Mucosa of stomach (tissue), 1 donor: ENCODE measurements at regions not wholly inside any gene's neighbourhood (a gene's known extent, or its start where the extent isn't known, plus 50 kb on each side); places are given as distances from the start of the nearest gene placed in this dataset.

ENCODE experiments used
- H3K27me3 ChIP-seq: one replicate; pipeline ENCODE4 v1.7.0; 2013; ENCODE audit warnings: mild to moderate bottlenecking, low read length; ENCODE audit not compliant: control insufficient read depth, insufficient read depth
- H3K36me3 ChIP-seq: one replicate; pipeline ENCODE4 v1.7.0; 2013; ENCODE audit warnings: low read length; ENCODE audit not compliant: control insufficient read depth, insufficient read depth
- H3K4me1 ChIP-seq: one replicate; pipeline ENCODE4 v1.7.0; 2013; ENCODE audit warnings: mild to moderate bottlenecking, low read length; ENCODE audit not compliant: control insufficient read depth, insufficient read depth
- H3K4me3 ChIP-seq: one replicate; pipeline ENCODE4 v1.7.0; 2013; ENCODE audit warnings: low read length
- H3K9ac ChIP-seq: one replicate; pipeline ENCODE4 v1.7.0; 2013; ENCODE audit warnings: mild to moderate bottlenecking, low read length, moderate library complexity
- H3K9me3 ChIP-seq: one replicate; pipeline ENCODE4 v1.7.0; 2013; ENCODE audit warnings: mild to moderate bottlenecking, low read length, moderate library complexity; ENCODE audit not compliant: control insufficient read depth
- donor health status: Pancreatic carcinoma.

- no peak overlapping the region for H3K4me3 ChIP-seq
- H3K9ac ChIP-seq: no peak overlapping the region
- H3K4me1 ChIP-seq: no peaks in the 10 kb centered on the region
- no peaks in the 10 kb centered on the region for H3K36me3 ChIP-seq
- H3K27me3 ChIP-seq: no peaks in the 10 kb centered on the region
- H3K9me3 ChIP-seq: no peaks in the 10 kb centered on the region
These were observed 265.0 kb upstream of the SLC8A1 start for GRCh38 chr2:40716879-40717278.

GRCh38 chr2:40719414-40719813, 267.5 kb upstream of the SLC8A1 start:
- no peaks in the 10 kb centered on the region for H3K36me3 ChIP-seq
- no peaks in the 10 kb centered on the region for H3K9me3 ChIP-seq
- no peaks in the 10 kb centered on the region for H3K4me1 ChIP-seq
- no peak overlapping the region for H3K4me3 ChIP-seq
- H3K27me3 ChIP-seq: no peaks in the 10 kb centered on the region
- H3K9ac ChIP-seq: no peak overlapping the region

DNA sequence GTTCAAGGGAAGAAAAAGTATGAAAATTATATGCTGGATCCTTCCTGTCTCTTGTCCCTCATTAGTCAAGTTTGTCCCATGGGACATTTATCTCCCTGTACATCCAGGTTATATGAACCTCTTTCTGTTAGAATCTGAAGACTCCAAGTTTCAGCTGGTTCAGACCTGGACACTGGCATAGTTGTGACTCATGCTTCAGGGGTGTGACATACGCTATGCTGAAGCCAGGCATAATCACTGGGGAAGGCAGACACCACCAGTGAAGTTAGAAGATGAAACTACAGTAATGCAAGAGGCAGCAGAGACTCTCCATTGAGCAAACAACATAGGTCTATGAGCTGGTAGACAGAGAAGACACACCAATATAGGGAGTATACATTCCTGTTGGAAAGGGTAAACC, 269.7 kb upstream of the SLC8A1 start:
- H3K9ac ChIP-seq: no peak overlapping the region
- no peak overlapping the region for H3K4me3 ChIP-seq
- H3K27me3 ChIP-seq: no peaks in the 10 kb centered on the region
- H3K9me3 ChIP-seq: no peaks in the 10 kb centered on the region
- H3K36me3 ChIP-seq: no peaks in the 10 kb centered on the region
- H3K4me1 ChIP-seq: no peaks in the 10 kb centered on the region

- Histone ChIP-seq H3K27me3 (no peaks in the 10 kb centered on the region), H3K4me1 (no peaks in the 10 kb centered on the region), H3K36me3 (no peaks in the 10 kb centered on the region), H3K9me3 (no peaks in the 10 kb centered on the region), H3K9ac (no peak overlapping the region), H3K4me3 (no peak overlapping the region)
These were observed 271.3 kb upstream of the SLC8A1 start for GRCh38 chr2:40723194-40723593.

DNA sequence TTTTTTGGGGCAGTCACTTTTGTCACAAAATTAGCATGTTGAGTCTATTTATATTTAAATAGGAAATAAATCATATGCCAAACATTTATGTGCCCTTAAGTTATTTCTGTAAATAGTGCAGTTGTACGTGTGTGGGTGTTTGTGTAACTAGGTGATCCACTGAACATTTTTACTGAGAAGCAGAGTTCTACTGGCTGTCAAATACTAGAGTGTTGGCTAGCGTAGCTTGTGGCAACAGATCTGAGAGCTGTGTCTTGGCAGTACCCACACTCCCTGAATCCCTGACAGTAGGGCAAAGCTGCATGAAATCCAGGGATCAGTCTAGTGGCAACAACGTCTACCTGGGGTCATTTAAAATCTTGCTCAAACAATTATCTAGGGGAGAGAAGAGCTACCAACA, 273.1 kb upstream of the SLC8A1 start:
- no peak overlapping the region for H3K9ac ChIP-seq
- no peaks in the 10 kb centered on the region for H3K27me3 ChIP-seq
- H3K4me3 ChIP-seq: no peak overlapping the region
- H3K36me3 ChIP-seq: no peaks in the 10 kb centered on the region
- H3K4me1 ChIP-seq: no peaks in the 10 kb centered on the region
- H3K9me3 ChIP-seq: no peaks in the 10 kb centered on the region

DNA sequence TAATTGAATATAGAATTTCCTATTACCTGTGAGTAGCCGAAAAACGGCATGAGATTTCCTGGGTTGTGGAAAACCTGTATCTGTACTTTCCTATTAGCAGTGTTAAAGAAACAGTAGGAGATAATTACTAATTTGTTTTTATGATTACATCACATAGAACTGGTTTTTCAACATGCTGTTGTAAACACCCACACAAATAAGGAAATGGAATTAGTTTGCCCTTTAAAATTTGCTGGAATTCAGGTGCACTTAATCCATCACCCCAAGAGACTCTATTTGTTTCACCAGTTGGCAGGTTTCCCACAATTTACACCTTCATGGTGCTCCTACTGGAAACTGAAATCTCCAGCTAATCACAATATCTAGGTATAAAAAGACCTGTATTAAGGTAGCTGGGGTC, 274.1 kb upstream of the SLC8A1 start:
- Histone ChIP-seq H3K4me3 (no peak overlapping the region), H3K36me3 (no peaks in the 10 kb centered on the region), H3K9ac (no peak overlapping the region), H3K4me1 (no peaks in the 10 kb centered on the region), H3K27me3 (no peaks in the 10 kb centered on the region), H3K9me3 (no peaks in the 10 kb centered on the region)

DNA sequence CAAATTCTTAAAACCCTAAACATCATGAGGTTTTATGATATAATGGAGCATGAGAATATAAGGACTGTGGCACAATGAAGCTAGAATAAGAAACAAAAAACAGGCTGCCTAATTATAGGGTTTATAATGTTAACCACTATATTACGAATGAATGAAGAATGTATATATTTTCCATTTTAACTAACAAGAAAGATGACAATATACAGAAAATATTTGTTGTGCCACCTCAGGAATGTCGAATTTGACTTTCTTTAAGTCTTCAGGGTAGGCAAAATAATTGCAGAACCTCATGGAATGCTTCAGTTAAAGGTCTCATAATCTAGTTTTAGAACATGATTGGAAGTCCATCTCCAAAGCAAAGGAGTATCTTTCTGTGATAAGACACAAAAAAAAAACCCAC, 282.9 kb upstream of the SLC8A1 start:
- Histone ChIP-seq H3K9ac (no peak overlapping the region), H3K4me1 (no peaks in the 10 kb centered on the region), H3K4me3 (no peak overlapping the region), H3K36me3 (no peaks in the 10 kb centered on the region), H3K9me3 (no peaks in the 10 kb centered on the region), H3K27me3 (no peaks in the 10 kb centered on the region)

DNA sequence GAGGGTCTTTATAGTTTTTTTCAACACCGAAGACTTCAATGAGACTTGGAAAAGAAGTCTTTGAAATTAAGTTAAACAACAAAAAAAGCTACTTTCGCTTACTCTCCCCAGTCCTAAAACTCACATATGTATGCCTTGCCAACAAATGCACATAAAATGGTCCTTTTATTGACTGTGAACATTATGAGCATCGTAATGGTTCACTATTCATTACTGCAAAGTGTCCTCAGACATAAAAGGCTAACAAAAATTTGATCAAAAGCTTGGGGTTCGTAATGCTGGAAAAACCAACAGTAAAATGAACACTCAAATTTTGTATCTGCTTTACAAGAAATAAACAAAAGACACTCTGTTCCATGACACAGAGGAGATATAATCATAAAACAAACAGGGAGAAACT, 285.3 kb upstream of the SLC8A1 start:
- Histone ChIP-seq H3K4me3 (no peak overlapping the region), H3K4me1 (no peaks in the 10 kb centered on the region), H3K9me3 (no peaks in the 10 kb centered on the region), H3K9ac (no peak overlapping the region), H3K27me3 (no peaks in the 10 kb centered on the region), H3K36me3 (no peaks in the 10 kb centered on the region)

GRCh38 chr2:40740419-40740818, 288.5 kb upstream of the SLC8A1 start:
- Histone ChIP-seq H3K27me3 (no peaks in the 10 kb centered on the region), H3K9ac (no peak overlapping the region), H3K9me3 (no peaks in the 10 kb centered on the region), H3K4me1 (no peaks in the 10 kb centered on the region), H3K36me3 (no peaks in the 10 kb centered on the region), H3K4me3 (no peak overlapping the region)

- Histone ChIP-seq H3K9me3 (no peaks in the 10 kb centered on the region), H3K36me3 (no peaks in the 10 kb centered on the region), H3K4me1 (no peaks in the 10 kb centered on the region), H3K27me3 (no peaks in the 10 kb centered on the region), H3K4me3 (no peak overlapping the region), H3K9ac (no peak overlapping the region)
These were observed 289.6 kb upstream of the SLC8A1 start for GRCh38 chr2:40741532-40741931.

DNA sequence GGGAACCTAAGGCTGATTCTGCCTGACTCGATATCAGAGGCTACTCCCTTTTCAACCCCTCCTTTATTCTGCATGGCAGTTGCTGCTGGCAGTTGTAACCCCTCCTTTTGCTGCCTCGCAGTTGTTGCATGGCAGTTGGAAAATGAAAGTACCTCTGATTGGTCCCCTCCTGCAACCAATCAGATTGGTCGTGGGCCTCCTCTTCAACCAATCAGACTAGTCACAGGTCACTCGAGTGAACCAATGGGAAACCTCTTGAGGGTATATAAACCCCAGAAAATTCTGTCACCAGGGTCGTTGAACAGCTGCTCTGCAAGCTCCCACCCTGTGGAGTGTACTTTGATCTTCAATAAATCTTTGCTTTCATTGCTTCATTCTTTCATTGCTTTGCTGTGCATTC, 294.3 kb upstream of the SLC8A1 start:
- Histone ChIP-seq H3K4me1 (no peaks in the 10 kb centered on the region), H3K9me3 (no peaks in the 10 kb centered on the region), H3K4me3 (no peak overlapping the region), H3K36me3 (no peaks in the 10 kb centered on the region), H3K9ac (no peak overlapping the region), H3K27me3 (no peaks in the 10 kb centered on the region)

DNA sequence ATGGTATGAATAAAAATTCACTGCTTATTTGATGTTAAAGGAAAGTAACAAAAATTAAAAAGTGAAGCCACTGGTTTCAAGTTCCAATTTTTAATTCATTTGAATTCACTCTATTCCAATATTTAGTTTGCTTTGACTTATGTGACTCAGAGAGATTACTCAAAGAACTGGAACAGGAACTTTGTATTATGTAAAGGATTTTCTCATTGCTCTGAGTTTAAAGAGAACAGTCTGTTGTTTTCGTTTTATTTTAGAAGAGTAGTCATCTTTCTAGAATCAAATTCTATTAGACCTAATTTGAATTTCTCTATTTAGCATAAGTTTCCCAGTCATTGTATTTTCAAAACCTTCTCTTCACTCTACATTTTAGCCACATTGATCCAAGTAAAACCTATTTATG, 300.1 kb upstream of the SLC8A1 start:
- no peaks in the 10 kb centered on the region for H3K36me3 ChIP-seq
- no peak overlapping the region for H3K9ac ChIP-seq
- H3K27me3 ChIP-seq: no peaks in the 10 kb centered on the region
- no peaks in the 10 kb centered on the region for H3K4me1 ChIP-seq
- no peaks in the 10 kb centered on the region for H3K9me3 ChIP-seq
- no peak overlapping the region for H3K4me3 ChIP-seq

DNA sequence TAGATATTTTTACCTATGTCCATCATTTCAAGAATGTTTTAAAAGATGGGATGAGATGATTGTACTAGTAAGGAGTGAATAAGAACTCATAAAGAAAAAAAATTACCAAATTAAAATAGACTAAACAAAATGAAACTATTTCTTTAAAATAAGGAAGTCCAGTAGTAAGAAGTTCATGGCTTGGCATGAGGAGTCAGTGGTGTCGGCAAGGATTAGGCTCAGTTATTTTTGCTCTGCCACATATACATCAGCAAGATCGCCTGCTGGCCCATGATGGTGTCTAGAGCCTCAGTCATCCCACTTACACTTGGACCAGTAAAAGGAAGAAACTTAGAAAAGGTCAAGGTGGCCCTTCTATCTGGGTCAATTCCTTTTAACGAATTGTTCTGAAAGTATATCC, 300.9 kb upstream of the SLC8A1 start:
- Histone ChIP-seq H3K36me3 (no peaks in the 10 kb centered on the region), H3K9me3 (no peaks in the 10 kb centered on the region), H3K4me3 (no peak overlapping the region), H3K4me1 (no peaks in the 10 kb centered on the region), H3K27me3 (no peaks in the 10 kb centered on the region), H3K9ac (no peak overlapping the region)
